ENCODE measurements at regions not wholly inside any gene's neighbourhood (a gene's known extent, or its start where the extent isn't known, plus 50 kb on each side); places are given as distances from the start of the nearest gene placed in this dataset.
A peak's percentile ranks its signal among the peaks of the same experiment; 100 is the strongest.

DNA sequence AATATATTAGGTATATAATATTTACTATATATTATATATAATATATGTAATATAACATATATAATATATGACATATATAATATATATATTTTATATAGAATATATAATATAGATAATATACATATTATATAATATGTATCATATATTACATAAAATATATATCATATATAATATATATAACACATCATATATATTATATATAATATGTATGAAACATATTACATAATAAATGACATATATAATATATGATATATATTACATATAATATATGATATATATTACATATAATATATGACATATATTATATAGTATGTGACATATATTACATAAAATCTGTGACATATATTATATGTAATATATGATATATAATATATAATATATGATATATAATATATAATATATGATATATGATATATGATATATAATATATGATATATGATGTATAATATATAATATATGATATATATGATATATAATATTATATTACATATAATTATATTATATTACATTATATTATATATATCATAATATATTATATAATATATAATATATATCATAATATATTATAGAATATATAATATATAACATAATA is 119.5 kb upstream of the RIMBP3 start:
- DNase-seq (ENCODE audit: low read depth in 3 of 3) = no peak

DNA sequence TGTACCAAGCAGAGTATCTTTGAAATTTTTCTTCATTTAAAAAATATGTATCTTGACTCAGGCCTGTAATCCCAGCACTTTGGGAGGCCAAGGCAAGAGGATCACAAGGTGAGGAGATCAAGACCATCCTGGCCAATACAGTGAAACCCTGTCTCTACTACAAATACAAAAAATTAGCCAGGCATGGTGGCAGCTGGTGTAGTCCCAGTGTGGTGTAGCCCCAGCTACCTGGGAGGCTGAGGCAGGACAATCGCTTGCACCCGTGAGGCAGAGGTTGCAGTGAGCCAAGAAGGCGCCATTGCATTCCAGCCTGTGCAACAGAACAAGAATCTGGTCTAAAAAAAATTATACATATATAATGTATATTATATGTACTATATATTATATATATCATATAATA is 118.7 kb upstream of the RIMBP3 start:
- DNase-seq (ENCODE audit: low read depth in 3 of 3) = peak; percentile 8 to 69 (median 31)
